H9 (cell line): ENCODE measurements at regions not wholly inside any gene's neighbourhood (a gene's known extent, or its start where the extent isn't known, plus 50 kb on each side); places are given as distances from the start of the nearest gene placed in this dataset.

Source experiments
- DNase-seq: peaks from one replicate; pipeline ENCODE4 v3.0.0-alpha.2; 2017
- H2AFZ ChIP-seq: one replicate; pipeline ENCODE4 v1.6.1; 2013; ENCODE audit warnings: mild to moderate bottlenecking, low read length, control low read depth, moderate library complexity
- H2AK5ac ChIP-seq: 2 replicates; pipeline ENCODE4 v1.6.1; 2013; ENCODE audit warnings: low read length, control low read depth, mixed read lengths; ENCODE audit not compliant: insufficient read length
- H2BK120ac ChIP-seq: one replicate; pipeline ENCODE4 v1.6.1; 2013; ENCODE audit warnings: low read depth, mild to moderate bottlenecking, low read length, control low read depth, inconsistent platforms; ENCODE audit not compliant: poor library complexity, severe bottlenecking
- H2BK12ac ChIP-seq: 2 replicates; pipeline ENCODE4 v1.6.1; 2013; ENCODE audit warnings: low read length, control low read depth, mixed read lengths, low read depth; ENCODE audit not compliant: insufficient read length
- H2BK15ac ChIP-seq: 2 replicates; pipeline ENCODE4 v1.6.1; 2013; ENCODE audit warnings: low read depth, low read length, control low read depth
- H2BK20ac ChIP-seq: one replicate; pipeline ENCODE4 v1.6.1; 2013; ENCODE audit warnings: low read depth, mild to moderate bottlenecking, low read length, control low read depth, inconsistent platforms; ENCODE audit not compliant: poor library complexity, severe bottlenecking
- H2BK5ac ChIP-seq: 2 replicates; pipeline ENCODE4 v1.6.1; 2013; ENCODE audit warnings: low read length, control low read depth, mixed read lengths; ENCODE audit not compliant: insufficient read length
- H3K14ac ChIP-seq: 2 replicates; pipeline ENCODE4 v1.6.1; 2013; ENCODE audit warnings: low read length, control low read depth; ENCODE audit not compliant: insufficient read depth
- H3K18ac ChIP-seq: 2 replicates; pipeline ENCODE4 v1.6.1; 2013; ENCODE audit warnings: low read depth, mild to moderate bottlenecking, mixed read lengths, low read length, control low read depth; ENCODE audit not compliant: insufficient read length
- H3K23ac ChIP-seq: 2 replicates; pipeline ENCODE4 v1.6.1; 2013; ENCODE audit warnings: low read length, control low read depth, mixed read lengths, low read depth; ENCODE audit not compliant: insufficient read length
- H3K23me2 ChIP-seq: 2 replicates; pipeline ENCODE4 v1.6.1; 2013; ENCODE audit warnings: low read depth, mild to moderate bottlenecking, mixed read lengths, low read length, control low read depth; ENCODE audit not compliant: insufficient read length, poor library complexity, severe bottlenecking
- H3K27ac ChIP-seq: 2 replicates; pipeline ENCODE4 v1.5.1; 2013; ENCODE audit warnings: low read length, control low read depth, mixed read lengths, low read depth; ENCODE audit not compliant: insufficient read length
- H3K27me3 ChIP-seq: 2 replicates; pipeline ENCODE4 v1.6.1; 2013; ENCODE audit warnings: low read length, control low read depth, inconsistent platforms; ENCODE audit not compliant: insufficient read depth
- H3K4ac ChIP-seq: 2 replicates; pipeline ENCODE4 v1.6.1; 2013; ENCODE audit warnings: low read depth, mild to moderate bottlenecking, control low read depth, inconsistent platforms, low read length, moderate library complexity
- H3K4me1 ChIP-seq: 2 replicates; pipeline ENCODE4 v1.6.1; 2013; ENCODE audit warnings: low read length, control low read depth, inconsistent platforms; ENCODE audit not compliant: insufficient read depth
- H3K4me2 ChIP-seq: 2 replicates; pipeline ENCODE4 v1.6.1; 2013; ENCODE audit warnings: low read length, control low read depth, mixed read lengths; ENCODE audit not compliant: insufficient read length, insufficient read depth
- H3K56ac ChIP-seq: 2 replicates; pipeline ENCODE4 v1.6.1; 2013; ENCODE audit warnings: low read depth, mild to moderate bottlenecking, mixed read lengths, low read length, control low read depth; ENCODE audit not compliant: insufficient read length
- H3K79me1 ChIP-seq: 2 replicates; pipeline ENCODE4 v1.6.1; 2013; ENCODE audit warnings: low read depth, mild to moderate bottlenecking, moderate library complexity, low read length, control low read depth, inconsistent platforms; ENCODE audit not compliant: insufficient read depth, poor library complexity, severe bottlenecking
- H3K79me2 ChIP-seq: 2 replicates; pipeline ENCODE4 v1.6.1; 2013; ENCODE audit warnings: low read length, control low read depth, inconsistent platforms; ENCODE audit not compliant: insufficient read depth
- H3K9ac ChIP-seq: 2 replicates; pipeline ENCODE4 v1.6.1; 2013; ENCODE audit warnings: low read length, control low read depth, mixed read lengths; ENCODE audit not compliant: insufficient read length; ENCODE audit errors: extremely low read depth
- H3K9me3 ChIP-seq: one replicate; pipeline ENCODE4 v1.6.1; 2013; ENCODE audit warnings: low read depth, low read length, inconsistent platforms; ENCODE audit not compliant: control insufficient read depth
- H3T11ph ChIP-seq: one replicate; pipeline ENCODE4 v1.6.1; 2013; ENCODE audit warnings: mild to moderate bottlenecking, low read length, control low read depth, inconsistent platforms
- H4K20me1 ChIP-seq: one replicate; pipeline ENCODE4 v1.6.1; 2013; ENCODE audit not compliant: control insufficient read depth, insufficient read length, insufficient read depth
- H4K5ac ChIP-seq: 2 replicates; pipeline ENCODE4 v1.6.1; 2013; ENCODE audit warnings: low read depth, mild to moderate bottlenecking, mixed read lengths, low read length, control low read depth; ENCODE audit not compliant: insufficient read length
- H4K8ac ChIP-seq: replicated peaks from 2 replicates; pipeline ENCODE4 v1.6.1; 2013; ENCODE audit warnings: low read length, control low read depth, mixed read lengths, low read depth; ENCODE audit not compliant: insufficient read length
- H4K91ac ChIP-seq: 2 replicates; pipeline ENCODE4 v1.6.1; 2013; ENCODE audit warnings: low read depth, mild to moderate bottlenecking, moderate library complexity, mixed read lengths, low read length, control low read depth; ENCODE audit not compliant: insufficient read length
- H3K27ac Mint-ChIP-seq, 3 experiments: 2 replicates in 2 of 3; 3 replicates in 1 of 3; pipeline ENCODE4 v1.8.0; 2020 to 2021; ENCODE audit warnings: mixed read lengths in 3 of 3, mild to moderate bottlenecking in 1 of 3, moderate library complexity in 1 of 3
- H3K27me3 Mint-ChIP-seq: 2 replicates; pipeline ENCODE4 v1.8.0; 2021; ENCODE audit warnings: low read depth, mild to moderate bottlenecking, moderate library complexity, mixed read lengths
- H3K36me3 Mint-ChIP-seq, 3 experiments: 2 replicates in 2 of 3; 3 replicates in 1 of 3; pipeline ENCODE4 v1.8.0; 2020 to 2021; ENCODE audit warnings: low read depth in 3 of 3, mixed read lengths in 3 of 3; ENCODE audit not compliant: insufficient read depth in 1 of 3
- H3K4me1 Mint-ChIP-seq, 2 experiments: 2 replicates each; pipeline ENCODE4 v1.8.0; 2020; ENCODE audit warnings: mixed read lengths in 2 of 2
- H3K4me3 Mint-ChIP-seq, 2 experiments: 2 replicates in 1 of 2; 3 replicates in 1 of 2; pipeline ENCODE4 v1.8.0; 2020 to 2021; ENCODE audit warnings: mild to moderate bottlenecking in 2 of 2, mixed read lengths in 2 of 2, moderate library complexity in 1 of 2
- H3K9me3 Mint-ChIP-seq, 2 experiments: 2 replicates in 1 of 2; 3 replicates in 1 of 2; pipeline ENCODE4 v1.8.0; 2020; ENCODE audit warnings: mild to moderate bottlenecking in 2 of 2, mixed read lengths in 2 of 2, moderate library complexity in 1 of 2
- WGBS: extraction: QIAGEN DNeasy Blood & Tissue Kit; methylation state at CpG from one replicate; pipeline ENCODE4 v1.1.7; 2013; ENCODE audit warnings: missing lambda C conversion rate, low lambda C conversion rate, mixed read lengths; ENCODE audit not compliant: insufficient read length; ENCODE audit errors: extremely low coverage; 5-methylcytosine and 5-hydroxymethylcytosine counted together
- TF ChIP-seq, protein P1 (sequence below): fragments of 200-600 bp; sonication (generic); conservative IDR thresholded peaks from 3 replicates; pipeline ENCODE4 v1.8.0; 2021; ENCODE audit warnings: antibody characterized with exemption, mild to moderate bottlenecking

DNA sequence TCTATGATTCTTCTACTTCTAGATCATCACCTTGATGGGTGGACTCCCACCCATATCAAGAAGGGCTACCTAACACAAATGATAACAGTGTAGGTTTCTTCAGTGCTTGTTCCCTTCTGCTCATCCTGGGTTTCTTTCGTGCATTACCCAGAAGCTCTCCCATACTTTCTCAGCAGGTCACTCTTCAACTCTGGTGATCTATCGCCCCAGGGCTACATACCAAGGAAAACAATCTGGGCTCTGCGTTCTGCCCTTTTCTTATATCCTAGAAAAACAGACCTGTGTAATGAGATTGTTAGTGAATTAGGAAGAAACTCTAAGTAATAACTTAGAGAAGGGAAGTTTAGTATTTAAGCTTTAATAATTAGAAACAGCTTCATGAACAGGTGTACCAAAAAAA is 370.6 kb upstream of the SPAG17 start:
- Histone ChIP-seq H3K23me2 (no peaks in the 10 kb centered on the region), H2AK5ac (no peak overlapping the region), H4K91ac (no peak overlapping the region), H3K79me2 (no peaks in the 10 kb centered on the region), H3K23ac (no peak overlapping the region), H2BK15ac (no peak overlapping the region), H3K9ac (no peak overlapping the region), H3K9me3 (no peaks in the 10 kb centered on the region), H2AFZ (no peak overlapping the region), H3K4me2 (no peak overlapping the region), H3K4me1 (no peaks in the 10 kb centered on the region), H3K27me3 (no peaks in the 10 kb centered on the region), H3T11ph (no peak overlapping the region), H2BK5ac (no peak overlapping the region), H3K14ac (no peak overlapping the region), H3K18ac (no peak overlapping the region), H2BK20ac (no peak overlapping the region), H3K27ac (no peak overlapping the region), H4K5ac (no peak overlapping the region), H4K8ac (no peak overlapping the region), H2BK12ac (no peak overlapping the region), H3K56ac (no peak overlapping the region), H2BK120ac (no peak overlapping the region), H3K79me1 (no peaks in the 10 kb centered on the region), H4K20me1 (no peaks in the 10 kb centered on the region), H3K4ac (no peak overlapping the region)
- H3K4me1 Mint-ChIP-seq, result no peaks in the 10 kb centered on the region
- H3K27ac Mint-ChIP-seq, result no peak overlapping the region
- peaks cover 5 to 12% of the 10 kb centered on the region in 2 experiments for H3K9me3 Mint-ChIP-seq
- WGBS, result no CpG with 5 or more reads among the region's 3 CpGs
- no peak overlapping the region for H3K4me3 Mint-ChIP-seq
- TF ChIP-seq, protein P1, sequence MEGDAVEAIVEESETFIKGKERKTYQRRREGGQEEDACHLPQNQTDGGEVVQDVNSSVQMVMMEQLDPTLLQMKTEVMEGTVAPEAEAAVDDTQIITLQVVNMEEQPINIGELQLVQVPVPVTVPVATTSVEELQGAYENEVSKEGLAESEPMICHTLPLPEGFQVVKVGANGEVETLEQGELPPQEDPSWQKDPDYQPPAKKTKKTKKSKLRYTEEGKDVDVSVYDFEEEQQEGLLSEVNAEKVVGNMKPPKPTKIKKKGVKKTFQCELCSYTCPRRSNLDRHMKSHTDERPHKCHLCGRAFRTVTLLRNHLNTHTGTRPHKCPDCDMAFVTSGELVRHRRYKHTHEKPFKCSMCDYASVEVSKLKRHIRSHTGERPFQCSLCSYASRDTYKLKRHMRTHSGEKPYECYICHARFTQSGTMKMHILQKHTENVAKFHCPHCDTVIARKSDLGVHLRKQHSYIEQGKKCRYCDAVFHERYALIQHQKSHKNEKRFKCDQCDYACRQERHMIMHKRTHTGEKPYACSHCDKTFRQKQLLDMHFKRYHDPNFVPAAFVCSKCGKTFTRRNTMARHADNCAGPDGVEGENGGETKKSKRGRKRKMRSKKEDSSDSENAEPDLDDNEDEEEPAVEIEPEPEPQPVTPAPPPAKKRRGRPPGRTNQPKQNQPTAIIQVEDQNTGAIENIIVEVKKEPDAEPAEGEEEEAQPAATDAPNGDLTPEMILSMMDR, result no peak
- H3K36me3 Mint-ChIP-seq, result peaks cover 1 to 5% (median 2%) of the 10 kb centered on the region in 3 experiments; a peak in 4 of 7 replicates
- H3K27me3 Mint-ChIP-seq, result no peaks in the 10 kb centered on the region; the same call in 1 of the 2 replicates
- no peak for DNase-seq
